ENCODE measurements at regions not wholly inside any gene's neighbourhood (a gene's known extent, or its start where the extent isn't known, plus 50 kb on each side); places are given as distances from the start of the nearest gene placed in this dataset.

GRCh38 chr15:97483232-97483631, 477.3 kb upstream of the ARRDC4 start:
- FAIRE-seq = no peak
- Histone ChIP-seq H3K79me2 (ENCODE audit: control insufficient read depth, insufficient read depth, low read length) (no peaks in the 10 kb centered on the region), H2AFZ (ENCODE audit: low read depth, low read length) (no peak overlapping the region), H3K9ac (replicated peaks; ENCODE audit: extremely low read depth, insufficient read depth, low read length) (no peak overlapping the region), H3K27ac (ENCODE audit: insufficient read depth, low read depth, low read length) (no peak overlapping the region), H4K20me1 (replicated peaks; ENCODE audit: control insufficient read depth, extremely low read depth, insufficient read depth, low read length) (no peaks in the 10 kb centered on the region), H3K9me3 (replicated peaks; ENCODE audit: control insufficient read depth, insufficient read depth, low read length) (no peaks in the 10 kb centered on the region), H3K36me3 (ENCODE audit: control insufficient read depth in 2 of 2, extremely low read depth in 1 of 2, insufficient read depth in 2 of 2, low read length in 2 of 2) (no peaks in the 10 kb centered on the region), H3K4me1 (ENCODE audit: control insufficient read depth, extremely low read depth, insufficient read depth, low read length) (peaks cover 2% of the 10 kb centered on the region), H3K4me2 (ENCODE audit: insufficient read depth, low read length) (no peak overlapping the region), H3K9me1 (replicated peaks; ENCODE audit: control insufficient read depth, extremely low read depth, insufficient read depth, low read length) (no peaks in the 10 kb centered on the region), H3K27me3 (ENCODE audit: control insufficient read depth in 2 of 2, insufficient read depth in 2 of 2, low read length in 2 of 2) (no peaks in the 10 kb centered on the region), H3K4me3 (replicated peaks in 1 of 3; ENCODE audit: insufficient read depth in 1 of 3, low read depth in 1 of 3, low read length in 3 of 3) (no peak overlapping the region)
- TF ChIP-seq JUN (IDR thresholded peaks at IDR 0.05; ENCODE audit: borderline replicate concordance, insufficient read depth, insufficient read length, low read depth) (no peak), FOS (IDR thresholded peaks at IDR 0.05; ENCODE audit: borderline replicate concordance, insufficient read depth, low read length) (no peak), MAX (IDR thresholded peaks at IDR 0.05; ENCODE audit: insufficient read depth, insufficient read length) (no peak), POLR2AphosphoS5 (IDR thresholded peaks at IDR 0.05; ENCODE audit: insufficient read depth, low read depth, low read length) (no peak), POLR2A (IDR thresholded peaks at IDR 0.05; ENCODE audit: low read depth, low read length) (no peak), CTCF (IDR thresholded peaks at IDR 0.05; ENCODE audit: extremely low read depth in 1 of 2, insufficient read depth in 1 of 2, low read depth in 1 of 2, low read length in 2 of 2) (no peak), EZH2 (IDR thresholded peaks at IDR 0.05; ENCODE audit: borderline replicate concordance, low read depth, low read length, severe bottlenecking) (no peak)
- no TSS peak for BruUV-seq (replicated peaks)
- dilution Hi-C loops (cut with MboI; ENCODE audit: extremely low pct_ligation_motif_present, low sequenced_read_pairs) (no loop called here), intact Hi-C loops (cut with micrococcal nuclease) (no loop called here)
- CTCF ChIA-PET = no interaction called here
- DNase-seq (ENCODE audit: low read depth, low spot score) = no peak
- POLR2A ChIA-PET = no interaction called here

Data from endothelial cell of umbilical vein (primary cell).